ENCODE measurements at regions not wholly inside any gene's neighbourhood (a gene's known extent, or its start where the extent isn't known, plus 50 kb on each side); places are given as distances from the start of the nearest gene placed in this dataset.

- no peak for DNase-seq (ENCODE audit: low spot score)
Measured at GRCh38 chr4:188826393-188826792, 687.2 kb downstream of the TRIML1 start.

GRCh38 chr4:188839704-188840103 lies 700.5 kb downstream of the TRIML1 start:
- DNase-seq (ENCODE audit: low spot score): no peak

GRCh38 chr4:188841523-188841922 lies 702.3 kb downstream of the TRIML1 start:
- no peak for DNase-seq (ENCODE audit: low spot score)

- no peak for DNase-seq (ENCODE audit: low spot score)
Measured at GRCh38 chr4:188854436-188854835, 715.2 kb downstream of the TRIML1 start.

GRCh38 chr4:188858696-188859095 lies 719.5 kb downstream of the TRIML1 start:
- DNase-seq (ENCODE audit: low spot score): no peak

GRCh38 chr4:188864741-188865140 lies 725.5 kb downstream of the TRIML1 start:
- no peak for DNase-seq (ENCODE audit: low spot score)

- no peak for DNase-seq (ENCODE audit: low spot score)
Measured at GRCh38 chr4:188867796-188868195, 728.6 kb downstream of the TRIML1 start.

- DNase-seq (ENCODE audit: low spot score): no peak
Measured at GRCh38 chr4:188869581-188869980, 730.3 kb downstream of the TRIML1 start.

- DNase-seq (ENCODE audit: low spot score): no peak
Measured at GRCh38 chr4:188872809-188873208, 733.6 kb downstream of the TRIML1 start.

GRCh38 chr4:188876881-188877280 lies 737.6 kb downstream of the TRIML1 start:
- no peak for DNase-seq (ENCODE audit: low spot score)

- DNase-seq (ENCODE audit: low spot score): no peak
Measured at GRCh38 chr4:188879598-188879997, 740.4 kb downstream of the TRIML1 start.

- DNase-seq (ENCODE audit: low spot score): no peak
Measured at GRCh38 chr4:188887905-188888304, 748.7 kb downstream of the TRIML1 start.

- DNase-seq (ENCODE audit: low spot score): no peak
Measured at GRCh38 chr4:188892837-188893236, 753.6 kb downstream of the TRIML1 start.

- no peak for DNase-seq (ENCODE audit: low spot score)
Measured at GRCh38 chr4:188903986-188904385, 764.7 kb downstream of the TRIML1 start.

GRCh38 chr4:188904617-188905016 lies 765.4 kb downstream of the TRIML1 start:
- DNase-seq (ENCODE audit: low spot score): no peak

- no peak for DNase-seq (ENCODE audit: low spot score)
Measured at GRCh38 chr4:188905248-188905647, 766.0 kb downstream of the TRIML1 start.

- no peak for DNase-seq (ENCODE audit: low spot score)
Measured at GRCh38 chr4:188911199-188911598, 772.0 kb downstream of the TRIML1 start.

- DNase-seq (ENCODE audit: low spot score): no peak
Measured at GRCh38 chr4:188911707-188912106, 772.5 kb downstream of the TRIML1 start.

- no peak for DNase-seq (ENCODE audit: low spot score)
Measured at GRCh38 chr4:188915175-188915574, 775.9 kb downstream of the TRIML1 start.

- DNase-seq (ENCODE audit: low spot score): no peak
Measured at GRCh38 chr4:188918787-188919186, 779.5 kb downstream of the TRIML1 start.

GRCh38 chr4:188930822-188931221 lies 791.6 kb downstream of the TRIML1 start:
- no peak for DNase-seq (ENCODE audit: low spot score)

- DNase-seq (ENCODE audit: low spot score): no peak
Measured at GRCh38 chr4:188934320-188934962, 795.2 kb downstream of the TRIML1 start.

- DNase-seq (ENCODE audit: low spot score): no peak
Measured at GRCh38 chr4:188941524-188942119, 802.4 kb downstream of the TRIML1 start.

GRCh38 chr4:188942606-188943005 lies 803.4 kb downstream of the TRIML1 start:
- no peak for DNase-seq (ENCODE audit: low spot score)

Data from left forelimb (tissue), 1 donor.